HEK293T (cell line): ENCODE measurements at regions not wholly inside any gene's neighbourhood (a gene's known extent, or its start where the extent isn't known, plus 50 kb on each side); places are given as distances from the start of the nearest gene placed in this dataset.

Experiments
- CTCF ChIA-PET: fragments of 350-600 bp; formaldehyde crosslinking; extraction: SDS; loops from one replicate; lab custom pipeline; 2021; ENCODE audit warnings: antibody characterized with exemption, inconsistent platforms; lab: Yijun Ruan, JAX
- POLR2A ChIA-PET: fragments of 350-600 bp; formaldehyde crosslinking; extraction: SDS; loops from one replicate; lab custom pipeline; 2020; ENCODE audit warnings: antibody characterized with exemption, inconsistent platforms; lab: Yijun Ruan, JAX
- DNase-seq: peaks from one replicate; pipeline ENCODE4 v3.0.0; 2012; ENCODE audit warnings: mixed read lengths; ENCODE audit errors: extremely low spot score
- ARNT ChIP-seq: fragments of 450-650 bp; IDR thresholded peaks from 2 replicates; pipeline ENCODE4 v1.6.1; 2017; ENCODE audit warnings: mild to moderate bottlenecking
- BHLHE40 ChIP-seq: fragments of 450-650 bp; IDR thresholded peaks from 2 replicates; pipeline ENCODE4 v1.6.1; 2016; ENCODE audit warnings: mild to moderate bottlenecking, moderate library complexity, borderline replicate concordance
- CTBP1 ChIP-seq: fragments of 450-650 bp; IDR thresholded peaks from 2 replicates; pipeline ENCODE4 v1.6.1; 2016; ENCODE audit warnings: borderline replicate concordance
- ELF4 ChIP-seq: fragments of 450-650 bp; IDR thresholded peaks from 2 replicates; pipeline ENCODE4 v1.6.1; 2017; ENCODE audit warnings: antibody characterized with exemption
- FOXA1 ChIP-seq: fragments of 450-650 bp; IDR thresholded peaks from 2 replicates; pipeline ENCODE4 v1.6.1; 2016; ENCODE audit warnings: mild to moderate bottlenecking
- FOXK2 ChIP-seq: fragments of 450-650 bp; IDR thresholded peaks from 2 replicates; pipeline ENCODE4 v1.6.1; 2016; ENCODE audit warnings: mild to moderate bottlenecking
- FOXM1 ChIP-seq: fragments of 450-650 bp; IDR thresholded peaks from 2 replicates; pipeline ENCODE4 v1.6.1; 2017; ENCODE audit warnings: mild to moderate bottlenecking, borderline replicate concordance
- HDGF ChIP-seq: fragments of 450-650 bp; IDR thresholded peaks from 2 replicates; pipeline ENCODE4 v1.6.1; 2017; ENCODE audit warnings: antibody characterized with exemption, borderline replicate concordance
- L3MBTL2 ChIP-seq: fragments of 450-650 bp; conservative IDR thresholded peaks from 2 replicates; pipeline ENCODE4 v1.6.1; 2016; ENCODE audit warnings: mild to moderate bottlenecking
- LEF1 ChIP-seq: fragments of 450-650 bp; IDR thresholded peaks from 2 replicates; pipeline ENCODE4 v1.6.1; 2017; ENCODE audit warnings: mild to moderate bottlenecking, borderline replicate concordance
- NFRKB ChIP-seq: fragments of 450-650 bp; IDR thresholded peaks from 2 replicates; pipeline ENCODE4 v1.6.1; 2016; ENCODE audit warnings: mild to moderate bottlenecking, moderate library complexity
- PKNOX1 ChIP-seq: fragments of 450-650 bp; IDR thresholded peaks from 2 replicates; pipeline ENCODE4 v1.6.1; 2016
- SP1 ChIP-seq: fragments of 450-650 bp; IDR thresholded peaks from 2 replicates; pipeline ENCODE4 v1.6.1; 2017
- SUZ12 ChIP-seq: fragments of 450-650 bp; IDR thresholded peaks from 2 replicates; pipeline ENCODE4 v1.6.1; 2016; ENCODE audit warnings: mild to moderate bottlenecking
- TARDBP ChIP-seq: fragments of 450-650 bp; IDR thresholded peaks from 2 replicates; pipeline ENCODE4 v1.6.1; 2016
- ZNF384 ChIP-seq: fragments of 450-650 bp; IDR thresholded peaks from 2 replicates; pipeline ENCODE4 v1.6.1; 2016

GRCh38 chr21:35896060-35896459, 164.3 kb downstream of the SETD4 start:
- POLR2A ChIA-PET = no interaction called here
- no peak for DNase-seq
- no peak for TF ChIP-seq NFRKB
- TF ChIP-seq FOXA1 = no peak
- TF ChIP-seq SUZ12 = no peak
- TF ChIP-seq SP1 = no peak
- TF ChIP-seq ARNT = no peak
- no peak for TF ChIP-seq TARDBP
- no peak for TF ChIP-seq FOXK2
- TF ChIP-seq FOXM1 = no peak
- TF ChIP-seq L3MBTL2 = no peak
- TF ChIP-seq PKNOX1 = no peak
- TF ChIP-seq ZNF384 = no peak
- TF ChIP-seq HDGF = no peak
- TF ChIP-seq LEF1 = no peak
- TF ChIP-seq ELF4 = no peak
- TF ChIP-seq BHLHE40 = no peak
- CTCF ChIA-PET = no interaction called here

- POLR2A ChIA-PET = no interaction called here
- TF ChIP-seq PKNOX1 (no peak), BHLHE40 (no peak), ARNT (no peak)
- CTCF ChIA-PET = no interaction called here
- DNase-seq = no peak
Measured at GRCh38 chr21:35895598-35895997, 164.7 kb downstream of the SETD4 start.

- no peak for DNase-seq
- no peak for TF ChIP-seq ZNF384
- no peak for TF ChIP-seq L3MBTL2
- ChIA-PET POLR2A (no interaction called here), CTCF (no interaction called here)
Measured at GRCh38 chr21:35893156-35893555, 167.2 kb downstream of the SETD4 start.

GRCh38 chr21:35886887-35887286, 173.4 kb downstream of the SETD4 start:
- CTCF ChIA-PET = no interaction called here
- POLR2A ChIA-PET = no interaction called here
- DNase-seq = no peak
- TF ChIP-seq FOXK2 (no peak), PKNOX1 (no peak), ELF4 (no peak), TARDBP (no peak), CTBP1 (no peak), SUZ12 (no peak), LEF1 (no peak), SP1 (no peak), BHLHE40 (no peak), L3MBTL2 (no peak), HDGF (no peak), ZNF384 (no peak), ARNT (no peak), NFRKB (no peak), FOXA1 (no peak)

GRCh38 chr21:35885942-35886541, 174.3 kb downstream of the SETD4 start:
- TF ChIP-seq HDGF (no peak), FOXM1 (no peak), ARNT (no peak), CTBP1 (no peak), ZNF384 (no peak), BHLHE40 (no peak), SP1 (no peak), FOXK2 (no peak), FOXA1 (no peak), PKNOX1 (no peak)
- POLR2A ChIA-PET = no interaction called here
- no peak for DNase-seq
- CTCF ChIA-PET = no interaction called here

GRCh38 chr21:35882791-35883240, 177.5 kb downstream of the SETD4 start:
- CTCF ChIA-PET = no interaction called here

More at GRCh38 chr21:35882791-35883240, 177.5 kb downstream of the SETD4 start:
- TF ChIP-seq TARDBP = no peak
- no peak for TF ChIP-seq HDGF
- no peak for TF ChIP-seq FOXA1
- TF ChIP-seq PKNOX1 = no peak
- no peak for TF ChIP-seq FOXK2
- no peak for TF ChIP-seq BHLHE40
- no peak for TF ChIP-seq LEF1
- TF ChIP-seq FOXM1 = no peak
- no peak for TF ChIP-seq SUZ12
- no peak for TF ChIP-seq ARNT
- no peak for TF ChIP-seq L3MBTL2
- TF ChIP-seq NFRKB = no peak
- TF ChIP-seq CTBP1 = no peak
- TF ChIP-seq ZNF384 = no peak
- no peak for TF ChIP-seq ELF4
- TF ChIP-seq SP1 = no peak
- no peak for DNase-seq
- POLR2A ChIA-PET = no interaction called here
